ENCODE measurements at regions not wholly inside any gene's neighbourhood (a gene's known extent, or its start where the extent isn't known, plus 50 kb on each side); places are given as distances from the start of the nearest gene placed in this dataset.

GRCh38 chr7:98711945-98712344, 94.9 kb downstream of the NPTX2 start (continued):
- TF ChIP-seq ZNF462 (CRISPR knock-in tag; IDR thresholded peaks at IDR 0.05) = no peak
- TF ChIP-seq REST (IDR thresholded peaks at IDR 0.05; ENCODE audit: unreplicated experiment) = no peak
- TF ChIP-seq CREB1 (CRISPR knock-in tag; IDR thresholded peaks at IDR 0.05; ENCODE audit: low read depth) = no peak
- no peak for TF ChIP-seq EZH2phosphoT487 (IDR thresholded peaks at IDR 0.05; ENCODE audit: unreplicated experiment)

- H3K36me3 Mint-ChIP-seq (ENCODE audit: low read depth) = no peaks in the 10 kb centered on the region
- H3K4me3 ChIP-seq = no peak overlapping the region
- H3K9me2 ChIP-seq (ENCODE audit: insufficient read depth) = no peaks in the 10 kb centered on the region
- TF ChIP-seq EZH2 (IDR thresholded peaks at IDR 0.05; ENCODE audit: low read depth, unreplicated experiment) (no peak), EZH2phosphoT487 (IDR thresholded peaks at IDR 0.05; ENCODE audit: unreplicated experiment) (no peak), CTCF (conservative IDR thresholded peaks at IDR 0.05; ENCODE audit: low read depth in 2 of 2) (no peak), NANOG (IDR thresholded peaks at IDR 0.05; ENCODE audit: borderline replicate concordance) (no peak), CREB1 (CRISPR knock-in tag; IDR thresholded peaks at IDR 0.05; ENCODE audit: low read depth) (no peak), JUNB (IDR thresholded peaks at IDR 0.05; ENCODE audit: unreplicated experiment) (no peak), ETS1 (IDR thresholded peaks at IDR 0.05) (no peak), ZNF331 (CRISPR knock-in tag; IDR thresholded peaks at IDR 0.05; ENCODE audit: low read depth) (no peak), STAT1 (IDR thresholded peaks at IDR 0.05; ENCODE audit: unreplicated experiment) (no peak), ZNF114 (CRISPR knock-in tag; IDR thresholded peaks at IDR 0.05) (no peak)
These were observed 96.2 kb downstream of the NPTX2 start for GRCh38 chr7:98713165-98713810.

More at GRCh38 chr7:98713165-98713810, 96.2 kb downstream of the NPTX2 start:
- Mint-ChIP-seq H3K4me3 (no peak overlapping the region), H3K27me3 (ENCODE audit: insufficient read depth, low read depth, poor library complexity) (no peaks in the 10 kb centered on the region), H3K27ac (no peak overlapping the region), H3K4me1 (no peaks in the 10 kb centered on the region), H3K9me3 (no peaks in the 10 kb centered on the region)
- Histone ChIP-seq H3K27ac (ENCODE audit: low read depth) (no peak overlapping the region), H2AFZ (no peak overlapping the region), H3K36me3 (ENCODE audit: insufficient read depth) (no peaks in the 10 kb centered on the region), H3K27me3 (ENCODE audit: insufficient read depth) (no peaks in the 10 kb centered on the region), H3K4me1 (ENCODE audit: insufficient read depth) (no peaks in the 10 kb centered on the region), H3K79me2 (replicated peaks; ENCODE audit: insufficient read depth) (no peaks in the 10 kb centered on the region), H4K20me1 (replicated peaks; ENCODE audit: insufficient read depth) (no peaks in the 10 kb centered on the region), H3F3A (replicated peaks; ENCODE audit: low read depth) (no peaks in the 10 kb centered on the region), H3K4me2 (no peak overlapping the region)
- no peak for DNase-seq (ENCODE audit: low spot score)
- ATAC-seq = no peak
